Testis (tissue), 2 donors: ENCODE measurements at regions not wholly inside any gene's neighbourhood (a gene's known extent, or its start where the extent isn't known, plus 50 kb on each side); places are given as distances from the start of the nearest gene placed in this dataset.

Experiments
- DNase-seq: peaks from one replicate; pipeline ENCODE4 v3.0.0-alpha.2; 2019
- H3K27ac ChIP-seq, 2 donors: fragments of 200-600 bp; sonication (generic); one replicate each; pipeline ENCODE4 v1.5.1; 2019
- H3K27me3 ChIP-seq: fragments of 200-600 bp; sonication (generic); one replicate; pipeline ENCODE4 v1.5.1; 2019
- H3K36me3 ChIP-seq: fragments of 200-600 bp; sonication (generic); one replicate; pipeline ENCODE4 v1.5.1; 2017; ENCODE audit warnings: low read depth; ENCODE audit errors: missing control alignments
- H3K4me1 ChIP-seq: fragments of 200-600 bp; sonication (generic); one replicate; pipeline ENCODE4 v1.5.1; 2019
- H3K4me3 ChIP-seq, 2 donors: fragments of 200-600 bp; sonication (generic); one replicate each; pipeline ENCODE4 v1.5.1; 2017 to 2019
- H3K9me3 ChIP-seq: fragments of 200-600 bp; sonication (generic); one replicate; pipeline ENCODE4 v1.5.1; 2017
- CTCF ChIP-seq, 3 experiments: fragments of 450-650 bp in 2 of 3; fragments of 200-600 bp in 1 of 3; sonication (generic) in 1 of 3; IDR thresholded peaks; one replicate each; pipeline ENCODE4 v1.5.1; 2016 to 2019; ENCODE audit warnings: antibody characterized with exemption in 3 of 3, mild to moderate bottlenecking in 2 of 3, moderate library complexity in 1 of 3
- POLR2A ChIP-seq: fragments of 450-650 bp; IDR thresholded peaks from one replicate; pipeline ENCODE4 v1.6.1; 2017; ENCODE audit warnings: antibody characterized with exemption, mild to moderate bottlenecking, moderate library complexity
- WGBS, 2 donors: methylation state at CpG; one replicate each; pipeline ENCODE4 v1.1.5; 2018; 5-methylcytosine and 5-hydroxymethylcytosine counted together
- intact Hi-C: fragments of 100-400 bp; cut with DNase I; formaldehyde crosslinking; loops from one replicate; pipeline ENCODE4 v1.15.1; 2023; ENCODE audit warnings: low total_unique reads

- H3K27ac ChIP-seq: no peak overlapping the region
- no peaks in the 10 kb centered on the region for H3K9me3 ChIP-seq
- H3K36me3 ChIP-seq: no peaks in the 10 kb centered on the region
- WGBS, 2 donors: 66 to 83% methylated on average over 13 to 16 of the region's 16 CpGs
- H3K4me3 ChIP-seq: no peak overlapping the region
- H3K4me1 ChIP-seq: peaks cover 15% of the 10 kb centered on the region
- TF ChIP-seq POLR2A (no peak), CTCF (IDR thresholded peaks at IDR 0.05) (no peak)
- intact Hi-C loops: no loop called here
- no peak for DNase-seq
- H3K27me3 ChIP-seq: no peaks in the 10 kb centered on the region
These were observed 62.8 kb downstream of the C9orf50 start for GRCh38 chr9:129558063-129558550.

GRCh38 chr9:129557192-129558036, 63.5 kb downstream of the C9orf50 start:
- TF ChIP-seq POLR2A (no peak), CTCF (IDR thresholded peaks at IDR 0.05) (no peak)
- intact Hi-C loops: no loop called here
- WGBS, 2 donors: 80 to 89% methylated on average over 11 to 24 of the region's 24 CpGs
- H3K36me3 ChIP-seq: no peaks in the 10 kb centered on the region
- peaks cover 15% of the 10 kb centered on the region for H3K4me1 ChIP-seq
- no peak for DNase-seq
- no peak overlapping the region for H3K27ac ChIP-seq
- no peaks in the 10 kb centered on the region for H3K27me3 ChIP-seq
- no peaks in the 10 kb centered on the region for H3K9me3 ChIP-seq
- no peak overlapping the region for H3K4me3 ChIP-seq

- Histone ChIP-seq H3K27me3 (no peaks in the 10 kb centered on the region), H3K9me3 (no peaks in the 10 kb centered on the region), H3K4me3 (no peak overlapping the region), H3K36me3 (no peaks in the 10 kb centered on the region), H3K4me1 (peaks cover 10% of the 10 kb centered on the region), H3K27ac (no peak overlapping the region)
- 86 to 90% methylated on average over 12 of the region's 12 CpGs for WGBS, 2 donors
- no peak for DNase-seq
- intact Hi-C loops: no loop called here
- TF ChIP-seq POLR2A (no peak), CTCF (IDR thresholded peaks at IDR 0.05) (no peak)
These were observed 64.3 kb downstream of the C9orf50 start for GRCh38 chr9:129556491-129557191.

GRCh38 chr9:129555512-129556215, 65.2 kb downstream of the C9orf50 start:
- Histone ChIP-seq H3K4me3 (no peak overlapping the region), H3K4me1 (peaks cover 8% of the 10 kb centered on the region), H3K9me3 (no peaks in the 10 kb centered on the region), H3K36me3 (no peaks in the 10 kb centered on the region), H3K27me3 (no peaks in the 10 kb centered on the region), H3K27ac (no peak overlapping the region)
- no peak for DNase-seq
- TF ChIP-seq CTCF (IDR thresholded peaks at IDR 0.05) (no peak), POLR2A (no peak)
- intact Hi-C loops: no loop called here
- WGBS, 2 donors: 64 to 69% methylated on average over 14 of the region's 14 CpGs
